Ishikawa (cell line): ENCODE measurements at regions not wholly inside any gene's neighbourhood (a gene's known extent, or its start where the extent isn't known, plus 50 kb on each side); places are given as distances from the start of the nearest gene placed in this dataset.

Source experiments
- CEBPB ChIP-seq: IDR thresholded peaks from 2 replicates; pipeline ENCODE4 v1.6.1; 2012
- CREB1 ChIP-seq: IDR thresholded peaks from 2 replicates; pipeline ENCODE4 v1.6.1; 2012; ENCODE audit warnings: low read depth
- EGR1 ChIP-seq: IDR thresholded peaks from 2 replicates; pipeline ENCODE4 v1.6.1; 2012
- EP300 ChIP-seq: IDR thresholded peaks from 2 replicates; pipeline ENCODE4 v1.6.1; 2012; ENCODE audit warnings: borderline replicate concordance
- FOXM1 ChIP-seq: IDR thresholded peaks from 2 replicates; pipeline ENCODE4 v1.6.1; 2012; ENCODE audit warnings: low read depth, borderline replicate concordance
- MAX ChIP-seq: IDR thresholded peaks from 2 replicates; pipeline ENCODE4 v1.6.1; 2012
- NFIC ChIP-seq: IDR thresholded peaks from 2 replicates; pipeline ENCODE4 v1.6.1; 2012
- RAD21 ChIP-seq: IDR thresholded peaks from 2 replicates; pipeline ENCODE4 v1.6.1; 2012; ENCODE audit warnings: low read depth
- REST ChIP-seq: IDR thresholded peaks from 2 replicates; pipeline ENCODE4 v1.6.1; 2012; ENCODE audit warnings: low read depth, mild to moderate bottlenecking
- TAF1 ChIP-seq: IDR thresholded peaks from 2 replicates; pipeline ENCODE4 v1.6.1; 2012; ENCODE audit warnings: low read depth, mild to moderate bottlenecking
- TCF12 ChIP-seq: IDR thresholded peaks from 2 replicates; pipeline ENCODE4 v1.6.1; 2012; ENCODE audit warnings: low read depth
- TEAD4 ChIP-seq: IDR thresholded peaks from 2 replicates; pipeline ENCODE4 v1.6.1; 2012
- USF1 ChIP-seq: IDR thresholded peaks from 2 replicates; pipeline ENCODE4 v1.6.1; 2012
- YY1 ChIP-seq: IDR thresholded peaks from 2 replicates; pipeline ENCODE4 v1.6.1; 2012; ENCODE audit warnings: low read depth
- ZBTB7A ChIP-seq: IDR thresholded peaks from 2 replicates; pipeline ENCODE4 v1.6.1; 2012; ENCODE audit warnings: low read depth

GRCh38 chr18:49721981-49722380, 91.4 kb downstream of the ACAA2 start:
- TF ChIP-seq RAD21 = no peak
- TF ChIP-seq FOXM1 = no peak
- no peak for TF ChIP-seq NFIC
- no peak for TF ChIP-seq CEBPB
- TF ChIP-seq YY1 = no peak
- no peak for TF ChIP-seq MAX
- no peak for TF ChIP-seq USF1
- TF ChIP-seq EP300 = no peak
- TF ChIP-seq TAF1 = no peak
- TF ChIP-seq TCF12 = no peak

- TF ChIP-seq EP300 (no peak), NFIC (no peak), CEBPB (no peak)
Observed at GRCh38 chr18:49717617-49718016, 95.7 kb downstream of the ACAA2 start.

GRCh38 chr18:49716035-49716434, 97.3 kb downstream of the ACAA2 start:
- TF ChIP-seq YY1 (no peak), TCF12 (no peak), ZBTB7A (no peak), MAX (no peak)

- TF ChIP-seq CEBPB = no peak
- TF ChIP-seq RAD21 = no peak
- TF ChIP-seq REST = no peak
Observed at GRCh38 chr18:49709347-49709690, 104.0 kb downstream of the ACAA2 start.

GRCh38 chr18:49708662-49709346, 104.5 kb downstream of the ACAA2 start:
- 0 out of 2 replicates have a peak, but pooled peaks have one; percentile 24 for TF ChIP-seq MAX
- peak; percentile 90 for TF ChIP-seq NFIC
- TF ChIP-seq ZBTB7A = no peak
- no peak for TF ChIP-seq YY1
- TF ChIP-seq EGR1 = no peak
- peak; percentile 14; the same call in 1 of the 2 replicates for TF ChIP-seq RAD21
- TF ChIP-seq TCF12 = peak; percentile 92
- TF ChIP-seq REST = peak; percentile 33; the same call in 1 of the 2 replicates
- TF ChIP-seq CREB1 = no peak
- TF ChIP-seq USF1 = no peak
- TF ChIP-seq EP300 = peak; percentile 95
- TF ChIP-seq TEAD4 = peak; percentile 70
- TF ChIP-seq TAF1 = no peak
- peak; percentile 85 for TF ChIP-seq FOXM1
- TF ChIP-seq CEBPB = no peak

- TF ChIP-seq EP300 (peak; percentile 21; the same call in 1 of the 2 replicates), YY1 (0 out of 2 replicates have a peak, but pooled peaks have one; percentile 27), EGR1 (no peak), MAX (no peak), NFIC (peak; percentile 70), FOXM1 (no peak), ZBTB7A (no peak)
Observed at GRCh38 chr18:49707599-49707998, 105.7 kb downstream of the ACAA2 start.
